Nephron (organoid): ENCODE measurements at regions not wholly inside any gene's neighbourhood (a gene's known extent, or its start where the extent isn't known, plus 50 kb on each side); places are given as distances from the start of the nearest gene placed in this dataset.

Experiments
- H3K27ac Mint-ChIP-seq, 3 experiments: 2 replicates each; pipeline ENCODE4 v1.8.0; 2020; ENCODE audit warnings: mixed read lengths in 3 of 3, mild to moderate bottlenecking in 2 of 3, moderate library complexity in 1 of 3
- H3K27me3 Mint-ChIP-seq: 2 replicates; pipeline ENCODE4 v1.8.0; 2021; ENCODE audit warnings: low read depth, mild to moderate bottlenecking, moderate library complexity, mixed read lengths
- H3K36me3 Mint-ChIP-seq: 2 replicates; pipeline ENCODE4 v1.8.0; 2020; ENCODE audit warnings: low read depth, mixed read lengths
- H3K4me1 Mint-ChIP-seq: 2 replicates; pipeline ENCODE4 v1.8.0; 2020; ENCODE audit warnings: mixed read lengths
- H3K4me3 Mint-ChIP-seq, 3 experiments: 2 replicates each; pipeline ENCODE4 v1.8.0; 2020; ENCODE audit warnings: mild to moderate bottlenecking in 3 of 3, mixed read lengths in 3 of 3, moderate library complexity in 2 of 3
- H3K9me3 Mint-ChIP-seq: 2 replicates; pipeline ENCODE4 v1.8.0; 2020; ENCODE audit warnings: mixed read lengths
- CTCF ChIP-seq, 3 experiments: fragments of 200-600 bp; sonication (generic); IDR thresholded peaks; one replicate each; pipeline ENCODE4 v1.5.0; 2021; ENCODE audit warnings: antibody characterized with exemption in 3 of 3; ENCODE audit not compliant: unreplicated experiment in 3 of 3

- H3K4me1 Mint-ChIP-seq: peaks cover 54% of the 10 kb centered on the region
- H3K27me3 Mint-ChIP-seq: peaks cover 7% of the 10 kb centered on the region
- H3K4me3 Mint-ChIP-seq: no peak overlapping the region
- peak overlapping the region; percentile 79 to 93 (median 92) for H3K27ac Mint-ChIP-seq
- no peaks in the 10 kb centered on the region for H3K36me3 Mint-ChIP-seq
- no peaks in the 10 kb centered on the region for H3K9me3 Mint-ChIP-seq
- no peak for TF ChIP-seq CTCF (IDR thresholded peaks at IDR 0.05; ENCODE audit: unreplicated experiment in 3 of 3)
Observed at GRCh38 chr7:24477398-24478136, 95.7 kb upstream of the PALS2 start.

- Mint-ChIP-seq H3K27ac (peak overlapping the region; percentile 79 to 93 (median 92)), H3K4me3 (peak overlapping the region in 1 of 3 experiments; percentile 6), H3K4me1 (peaks cover 54% of the 10 kb centered on the region), H3K27me3 (peaks cover 7% of the 10 kb centered on the region), H3K9me3 (no peaks in the 10 kb centered on the region), H3K36me3 (no peaks in the 10 kb centered on the region)
- no peak for TF ChIP-seq CTCF (IDR thresholded peaks at IDR 0.05; ENCODE audit: unreplicated experiment in 3 of 3)
Observed at GRCh38 chr7:24478137-24478655, 95.1 kb upstream of the PALS2 start.

GRCh38 chr7:24480501-24480900, 92.8 kb upstream of the PALS2 start:
- Mint-ChIP-seq H3K27ac (peak overlapping the region; percentile 29 to 72 (median 40)), H3K27me3 (peaks cover 7% of the 10 kb centered on the region)

GRCh38 chr7:24483804-24484203, 89.4 kb upstream of the PALS2 start:
- H3K4me1 Mint-ChIP-seq: peaks cover 20% of the 10 kb centered on the region
- peaks cover 7% of the 10 kb centered on the region for H3K27me3 Mint-ChIP-seq
- H3K4me3 Mint-ChIP-seq: no peak overlapping the region
- no peak overlapping the region for H3K27ac Mint-ChIP-seq
- H3K9me3 Mint-ChIP-seq: no peaks in the 10 kb centered on the region
- H3K36me3 Mint-ChIP-seq: no peaks in the 10 kb centered on the region
- TF ChIP-seq CTCF (IDR thresholded peaks at IDR 0.05; ENCODE audit: unreplicated experiment in 3 of 3): no peak

More at GRCh38 chr7:24480501-24480900, 92.8 kb upstream of the PALS2 start:
- Mint-ChIP-seq H3K9me3 (no peaks in the 10 kb centered on the region), H3K4me3 (peak overlapping the region in 1 of 3 experiments; percentile 1), H3K36me3 (no peaks in the 10 kb centered on the region), H3K4me1 (peaks cover 49% of the 10 kb centered on the region)
- no peak for TF ChIP-seq CTCF (IDR thresholded peaks at IDR 0.05; ENCODE audit: unreplicated experiment in 3 of 3)

- Mint-ChIP-seq H3K4me1 (no peaks in the 10 kb centered on the region), H3K27me3 (peaks cover 4% of the 10 kb centered on the region)
Observed at GRCh38 chr7:24492576-24492975, 80.7 kb upstream of the PALS2 start.

More at GRCh38 chr7:24492576-24492975, 80.7 kb upstream of the PALS2 start:
- Mint-ChIP-seq H3K4me3 (no peak overlapping the region), H3K27ac (no peak overlapping the region), H3K36me3 (no peaks in the 10 kb centered on the region), H3K9me3 (peaks cover 5% of the 10 kb centered on the region)
- TF ChIP-seq CTCF (IDR thresholded peaks at IDR 0.05; ENCODE audit: unreplicated experiment in 3 of 3): no peak
